HCT116 (cell line): ENCODE measurements at regions not wholly inside any gene's neighbourhood (a gene's known extent, or its start where the extent isn't known, plus 50 kb on each side); places are given as distances from the start of the nearest gene placed in this dataset.

Experiments
- ATF3 ChIP-seq: IDR thresholded peaks from 2 replicates; pipeline ENCODE4 v1.6.1; 2012
- CTCF ChIP-seq, 3 experiments: fragments of 200-600 bp in 1 of 3; sonication (generic) in 1 of 3; IDR thresholded peaks in 2 of 3; conservative IDR thresholded peaks in 1 of 3; 2 replicates each; pipeline ENCODE4 v1.5.1; 2012 to 2017; ENCODE audit warnings: low read depth in 2 of 3, low read length in 2 of 3, antibody characterized with exemption in 1 of 3, borderline replicate concordance in 1 of 3, control low read depth in 1 of 3, mild to moderate bottlenecking in 1 of 3, mixed read lengths in 1 of 3, mixed run types in 1 of 3, moderate library complexity in 1 of 3; ENCODE audit not compliant: insufficient read depth in 1 of 3
- EGR1 ChIP-seq: IDR thresholded peaks from 2 replicates; pipeline ENCODE4 v1.6.1; 2012; ENCODE audit warnings: low read depth
- EZH2 ChIP-seq: fragments of 200-600 bp; sonication (generic); IDR thresholded peaks from 2 replicates; pipeline ENCODE4 v1.6.1; 2017; ENCODE audit warnings: antibody characterized with exemption, mixed run types
- FOSL1 ChIP-seq: IDR thresholded peaks from 2 replicates; pipeline ENCODE4 v1.6.1; 2012; ENCODE audit warnings: low read depth
- JUND ChIP-seq: IDR thresholded peaks from 2 replicates; pipeline ENCODE4 v1.6.1; 2012
- POLR2A ChIP-seq: IDR thresholded peaks from 2 replicates; pipeline ENCODE4 v1.7.0; 2011; ENCODE audit warnings: borderline replicate concordance; ENCODE audit not compliant: insufficient read depth, insufficient read length; ENCODE audit errors: extremely low read depth
- POLR2AphosphoS5 ChIP-seq: IDR thresholded peaks from 2 replicates; pipeline ENCODE4 v1.6.1; 2011; ENCODE audit warnings: mild to moderate bottlenecking, low read depth, low read length, moderate library complexity
- RAD21 ChIP-seq: IDR thresholded peaks from 2 replicates; pipeline ENCODE4 v1.6.1; 2012; ENCODE audit warnings: low read depth, mild to moderate bottlenecking
- SIN3A ChIP-seq: IDR thresholded peaks from 2 replicates; pipeline ENCODE4 v1.6.1; 2012; ENCODE audit warnings: low read depth
- SRF ChIP-seq: IDR thresholded peaks from 2 replicates; pipeline ENCODE4 v1.6.1; 2012; ENCODE audit warnings: low read depth
- TCF7L2 ChIP-seq: IDR thresholded peaks from 2 replicates; pipeline ENCODE4 v1.7.0; 2011; ENCODE audit warnings: borderline replicate concordance, inconsistent platforms; ENCODE audit not compliant: insufficient read depth, insufficient read length; ENCODE audit errors: extremely low read depth
- YY1 ChIP-seq: IDR thresholded peaks from 2 replicates; pipeline ENCODE4 v1.6.1; 2011; ENCODE audit warnings: low read length, low read depth, moderate library complexity, mild to moderate bottlenecking; ENCODE audit not compliant: insufficient replicate concordance; ENCODE audit errors: extremely low read depth

GRCh38 chr1:8122477-8123407 lies 96.6 kb upstream of the ERRFI1 start:
- TF ChIP-seq CTCF (IDR thresholded peaks at IDR 0.05 in 2 of 3, conservative IDR thresholded peaks at IDR 0.05 in 1 of 3; ENCODE audit: borderline replicate concordance in 1 of 3, insufficient read depth in 1 of 3, low read depth in 2 of 3, low read length in 2 of 3) (no peak), POLR2AphosphoS5 (no peak), FOSL1 (no peak), EZH2 (no peak), POLR2A (no peak), EGR1 (no peak), SIN3A (no peak), ATF3 (no peak), YY1 (peak; percentile 45), SRF (no peak), TCF7L2 (no peak), JUND (no peak), RAD21 (no peak)
